Testis (tissue), 2 donors: ENCODE measurements at regions not wholly inside any gene's neighbourhood (a gene's known extent, or its start where the extent isn't known, plus 50 kb on each side); places are given as distances from the start of the nearest gene placed in this dataset.

Experiments used
- DNase-seq: peaks from one replicate; pipeline ENCODE4 v3.0.0-alpha.2; 2019
- H3K27ac ChIP-seq, 2 donors: fragments of 200-600 bp; sonication (generic); one replicate each; pipeline ENCODE4 v1.5.1; 2019
- H3K27me3 ChIP-seq: fragments of 200-600 bp; sonication (generic); one replicate; pipeline ENCODE4 v1.5.1; 2019
- H3K36me3 ChIP-seq: fragments of 200-600 bp; sonication (generic); one replicate; pipeline ENCODE4 v1.5.1; 2017; ENCODE audit warnings: low read depth; ENCODE audit errors: missing control alignments
- H3K4me1 ChIP-seq: fragments of 200-600 bp; sonication (generic); one replicate; pipeline ENCODE4 v1.5.1; 2019
- H3K4me3 ChIP-seq, 2 donors: fragments of 200-600 bp; sonication (generic); one replicate each; pipeline ENCODE4 v1.5.1; 2017 to 2019
- H3K9me3 ChIP-seq: fragments of 200-600 bp; sonication (generic); one replicate; pipeline ENCODE4 v1.5.1; 2017
- CTCF ChIP-seq, 3 experiments: fragments of 450-650 bp in 2 of 3; fragments of 200-600 bp in 1 of 3; sonication (generic) in 1 of 3; IDR thresholded peaks; one replicate each; pipeline ENCODE4 v1.5.1; 2016 to 2019; ENCODE audit warnings: antibody characterized with exemption in 3 of 3, mild to moderate bottlenecking in 2 of 3, moderate library complexity in 1 of 3
- POLR2A ChIP-seq: fragments of 450-650 bp; IDR thresholded peaks from one replicate; pipeline ENCODE4 v1.6.1; 2017; ENCODE audit warnings: antibody characterized with exemption, mild to moderate bottlenecking, moderate library complexity
- WGBS, 2 donors: methylation state at CpG; one replicate each; pipeline ENCODE4 v1.1.5; 2018; 5-methylcytosine and 5-hydroxymethylcytosine counted together
- intact Hi-C: fragments of 100-400 bp; cut with DNase I; formaldehyde crosslinking; loops from one replicate; pipeline ENCODE4 v1.15.1; 2023; ENCODE audit warnings: low total_unique reads

DNA sequence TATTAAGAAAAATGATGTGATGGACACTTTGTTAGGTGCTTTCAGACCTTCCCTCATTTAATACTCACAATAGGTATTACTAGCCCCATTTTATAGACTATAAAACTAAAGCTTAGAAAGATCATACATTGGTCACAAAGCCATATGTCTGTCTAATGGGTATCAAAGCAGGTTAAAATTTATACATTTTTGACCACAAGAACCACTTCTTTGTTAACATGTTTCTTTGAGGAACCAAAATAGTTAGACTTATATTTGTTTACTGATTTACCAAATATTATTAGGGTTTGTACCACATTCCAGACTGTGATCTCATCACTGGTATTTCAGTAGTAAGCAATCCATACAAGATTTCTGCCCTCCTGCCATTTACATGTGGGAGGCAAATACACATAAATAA lies 363.3 kb downstream of the NAF1 start:
- TF ChIP-seq POLR2A: no peak
- TF ChIP-seq CTCF (IDR thresholded peaks at IDR 0.05): no peak
- no peak for DNase-seq
- Histone ChIP-seq H3K36me3 (no peaks in the 10 kb centered on the region), H3K9me3 (no peaks in the 10 kb centered on the region), H3K27me3 (no peaks in the 10 kb centered on the region), H3K4me1 (no peaks in the 10 kb centered on the region), H3K27ac (no peak overlapping the region), H3K4me3 (no peak overlapping the region)
- intact Hi-C loops: no loop called here

DNA sequence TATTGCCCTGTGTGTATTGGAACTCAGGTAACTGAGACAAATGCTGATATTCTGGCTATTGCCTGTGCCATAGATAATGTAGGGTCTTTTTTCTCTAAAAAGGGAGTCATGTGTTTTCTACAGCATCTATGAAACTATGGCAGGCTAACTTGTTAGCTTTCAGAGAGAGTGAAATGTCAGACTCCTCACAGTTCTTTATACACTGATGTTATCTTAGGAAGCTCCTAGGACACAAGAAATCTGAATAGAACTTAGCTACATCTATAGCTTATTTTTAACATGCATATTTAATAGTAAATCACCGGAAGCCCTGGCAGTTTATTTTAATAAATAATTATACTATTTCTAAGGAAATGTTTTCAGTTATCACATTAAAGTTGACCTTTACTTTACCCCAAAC lies 369.6 kb downstream of the NAF1 start:
- intact Hi-C loops: no loop called here
- no peak for DNase-seq
- TF ChIP-seq POLR2A (no peak), CTCF (IDR thresholded peaks at IDR 0.05) (no peak)
- WGBS, 2 donors: 89 to 92% methylated on average over 1 of the region's 1 CpG
- no peak overlapping the region for H3K27ac ChIP-seq
- H3K36me3 ChIP-seq: no peaks in the 10 kb centered on the region
- no peak overlapping the region for H3K4me3 ChIP-seq
- H3K4me1 ChIP-seq: no peaks in the 10 kb centered on the region
- H3K9me3 ChIP-seq: no peaks in the 10 kb centered on the region
- no peaks in the 10 kb centered on the region for H3K27me3 ChIP-seq

GRCh38 chr4:162793571-162793970 lies 373.1 kb downstream of the NAF1 start:
- no peak for DNase-seq
- Histone ChIP-seq H3K4me1 (no peaks in the 10 kb centered on the region), H3K27ac (no peak overlapping the region), H3K27me3 (no peaks in the 10 kb centered on the region), H3K4me3 (no peak overlapping the region), H3K36me3 (no peaks in the 10 kb centered on the region), H3K9me3 (no peaks in the 10 kb centered on the region)
- intact Hi-C loops: no loop called here
- WGBS, 2 donors: 41 to 96% methylated on average over 2 of the region's 2 CpGs
- TF ChIP-seq POLR2A (no peak), CTCF (IDR thresholded peaks at IDR 0.05) (no peak)

DNA sequence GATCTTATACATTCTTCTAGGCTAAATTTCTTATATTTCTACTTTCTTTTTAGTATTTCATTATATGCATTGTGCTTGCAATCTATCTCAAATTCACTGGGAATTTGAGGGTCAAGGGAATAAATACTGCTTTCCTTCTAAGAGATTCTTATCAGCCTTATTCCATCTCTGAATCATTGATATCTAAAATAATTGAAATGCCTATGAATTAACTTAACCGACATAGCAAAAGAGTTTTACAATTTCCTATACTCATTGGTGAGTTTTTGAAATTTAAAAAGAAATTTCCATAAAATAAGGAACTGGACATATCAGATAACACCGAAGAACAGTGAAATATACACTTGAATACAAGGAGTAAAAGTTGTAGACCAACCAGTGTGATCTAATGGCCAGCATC lies 373.7 kb downstream of the NAF1 start:
- no peak overlapping the region for H3K27ac ChIP-seq
- intact Hi-C loops: no loop called here
- H3K36me3 ChIP-seq: no peaks in the 10 kb centered on the region
- WGBS, 2 donors: 81 to 90% methylated on average over 2 of the region's 2 CpGs
- no peaks in the 10 kb centered on the region for H3K9me3 ChIP-seq
- TF ChIP-seq POLR2A: no peak
- no peak for TF ChIP-seq CTCF (IDR thresholded peaks at IDR 0.05)
- no peaks in the 10 kb centered on the region for H3K4me1 ChIP-seq
- no peak overlapping the region for H3K4me3 ChIP-seq
- DNase-seq: no peak
- no peaks in the 10 kb centered on the region for H3K27me3 ChIP-seq

DNA sequence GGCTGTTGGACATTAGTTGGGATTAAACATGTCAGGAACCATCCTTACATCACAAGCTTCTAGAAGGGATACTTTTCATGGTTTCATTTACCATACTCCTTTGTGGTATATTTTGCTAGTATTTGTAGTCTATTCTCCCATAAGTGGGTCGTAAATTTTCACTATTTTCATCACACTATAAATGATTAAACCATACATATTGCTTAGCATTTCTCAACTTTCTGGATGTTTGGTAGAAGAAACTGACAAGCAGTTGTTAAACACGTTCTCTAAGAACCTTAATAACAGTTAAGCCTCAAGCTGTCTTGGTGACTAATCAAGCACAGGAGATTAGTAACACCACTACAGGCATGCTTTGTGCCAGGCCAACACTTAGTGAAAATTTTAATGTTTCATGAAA lies 375.5 kb downstream of the NAF1 start:
- intact Hi-C loops: no loop called here
- no peak for DNase-seq
- WGBS, 2 donors: 81 to 87% methylated on average over 2 of the region's 2 CpGs

More for the DNA sequence above, 375.5 kb downstream of the NAF1 start:
- Histone ChIP-seq H3K27me3 (no peaks in the 10 kb centered on the region), H3K4me1 (no peaks in the 10 kb centered on the region), H3K27ac (no peak overlapping the region), H3K4me3 (no peak overlapping the region), H3K9me3 (no peaks in the 10 kb centered on the region), H3K36me3 (no peaks in the 10 kb centered on the region)
- no peak for TF ChIP-seq CTCF (IDR thresholded peaks at IDR 0.05)
